PC-9 (cell line): ENCODE measurements at regions not wholly inside any gene's neighbourhood (a gene's known extent, or its start where the extent isn't known, plus 50 kb on each side); places are given as distances from the start of the nearest gene placed in this dataset.

Experiments used
- CTCF ChIP-seq: fragments of 200-600 bp; sonication (generic); conservative IDR thresholded peaks from 2 replicates; pipeline ENCODE4 v1.6.1; 2017; ENCODE audit warnings: mixed run types, antibody characterized with exemption, mild to moderate bottlenecking, moderate library complexity
- EZH2 ChIP-seq: fragments of 200-600 bp; sonication (generic); IDR thresholded peaks from 2 replicates; pipeline ENCODE4 v1.8.0; 2017; ENCODE audit warnings: antibody characterized with exemption, low read depth

DNA sequence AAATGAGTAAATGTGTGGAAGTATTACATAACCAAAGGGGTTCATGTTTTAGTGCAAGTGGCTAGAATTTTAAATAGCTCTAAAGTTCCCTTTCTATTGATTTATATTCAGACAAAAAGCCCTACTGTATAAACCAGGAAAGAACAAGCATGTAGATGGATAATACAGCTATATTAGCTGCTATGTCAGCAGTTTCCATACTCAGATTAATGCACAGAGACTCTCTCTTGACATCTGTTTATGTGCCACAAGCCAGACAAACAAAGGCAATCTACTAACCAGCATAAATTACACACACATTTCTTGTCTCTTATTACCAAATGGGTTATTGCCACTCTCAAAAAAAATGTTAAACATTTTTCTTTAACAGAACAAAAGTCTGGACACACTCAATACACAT is 760.1 kb upstream of the NECTIN3 start:
- TF ChIP-seq CTCF (no peak), EZH2 (no peak)
